ENCODE measurements at regions not wholly inside any gene's neighbourhood (a gene's known extent, or its start where the extent isn't known, plus 50 kb on each side); places are given as distances from the start of the nearest gene placed in this dataset.

DNA sequence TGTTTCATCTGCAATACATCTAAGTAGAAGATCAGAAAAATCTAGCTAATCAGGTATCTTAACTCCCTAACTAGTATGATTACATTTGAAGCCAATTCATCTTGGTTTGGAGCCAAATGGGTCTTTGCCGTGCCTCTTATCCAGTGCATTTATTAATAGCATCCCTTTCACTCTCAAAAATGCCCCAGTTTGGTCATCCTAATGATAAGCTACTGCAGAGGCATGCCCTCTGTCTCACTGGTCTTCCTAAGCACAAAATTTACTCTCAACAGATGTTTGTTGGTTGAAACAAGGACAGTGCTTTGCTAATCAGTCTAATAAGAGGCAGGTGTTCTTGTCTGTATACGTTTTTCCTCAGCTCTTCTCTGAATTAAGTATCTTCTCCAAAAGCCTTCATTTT is 403.2 kb downstream of the RAD51AP2 start:
- TF ChIP-seq POLR2AphosphoS5 (IDR thresholded peaks at IDR 0.05): no peak
- TF ChIP-seq, protein P1, sequence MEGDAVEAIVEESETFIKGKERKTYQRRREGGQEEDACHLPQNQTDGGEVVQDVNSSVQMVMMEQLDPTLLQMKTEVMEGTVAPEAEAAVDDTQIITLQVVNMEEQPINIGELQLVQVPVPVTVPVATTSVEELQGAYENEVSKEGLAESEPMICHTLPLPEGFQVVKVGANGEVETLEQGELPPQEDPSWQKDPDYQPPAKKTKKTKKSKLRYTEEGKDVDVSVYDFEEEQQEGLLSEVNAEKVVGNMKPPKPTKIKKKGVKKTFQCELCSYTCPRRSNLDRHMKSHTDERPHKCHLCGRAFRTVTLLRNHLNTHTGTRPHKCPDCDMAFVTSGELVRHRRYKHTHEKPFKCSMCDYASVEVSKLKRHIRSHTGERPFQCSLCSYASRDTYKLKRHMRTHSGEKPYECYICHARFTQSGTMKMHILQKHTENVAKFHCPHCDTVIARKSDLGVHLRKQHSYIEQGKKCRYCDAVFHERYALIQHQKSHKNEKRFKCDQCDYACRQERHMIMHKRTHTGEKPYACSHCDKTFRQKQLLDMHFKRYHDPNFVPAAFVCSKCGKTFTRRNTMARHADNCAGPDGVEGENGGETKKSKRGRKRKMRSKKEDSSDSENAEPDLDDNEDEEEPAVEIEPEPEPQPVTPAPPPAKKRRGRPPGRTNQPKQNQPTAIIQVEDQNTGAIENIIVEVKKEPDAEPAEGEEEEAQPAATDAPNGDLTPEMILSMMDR (IDR thresholded peaks at IDR 0.05): no peak
- no peak for TF ChIP-seq POLR2A (IDR thresholded peaks at IDR 0.05)

Data from stomach (tissue), 4 donors.